ENCODE measurements at regions not wholly inside any gene's neighbourhood (a gene's known extent, or its start where the extent isn't known, plus 50 kb on each side); places are given as distances from the start of the nearest gene placed in this dataset.
A peak's percentile ranks its signal among the peaks of the same experiment; 100 is the strongest.

DNA sequence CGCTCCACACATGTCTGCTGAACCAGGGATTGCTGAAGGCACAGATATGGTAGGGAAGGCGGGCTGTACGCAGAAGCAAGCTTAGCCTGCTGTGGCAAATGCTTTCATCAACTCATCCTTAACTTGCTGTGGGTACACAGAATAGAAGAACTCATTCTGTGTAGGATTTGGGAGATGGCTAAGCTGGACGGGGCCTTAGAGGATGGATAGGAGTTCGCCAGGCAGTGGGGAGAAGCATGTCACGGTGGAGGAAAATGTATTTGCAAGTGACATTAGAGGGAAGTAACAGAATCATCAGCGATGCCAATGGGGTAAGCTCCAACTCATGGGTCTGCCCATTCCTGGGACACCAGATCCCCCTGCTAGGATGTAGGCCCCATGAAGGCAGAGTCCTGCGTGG lies 96.7 kb upstream of the SMIM21 start:
- no peaks in the 10 kb centered on the region for H3K4me1 ChIP-seq
- H3K4me3 Mint-ChIP-seq, result no peak overlapping the region
- no peak overlapping the region for H3K27ac ChIP-seq
- H4K20me1 ChIP-seq (ENCODE audit: low read depth), result no peaks in the 10 kb centered on the region
- no peaks in the 10 kb centered on the region for H3K79me2 ChIP-seq (ENCODE audit: low read depth)
- peaks cover 6% of the 10 kb centered on the region for H3K4me1 Mint-ChIP-seq
- no peak for DNase-seq (ENCODE audit: low spot score)
- no peaks in the 10 kb centered on the region for H3K9me3 ChIP-seq (ENCODE audit: low read depth)
- no peak overlapping the region for H3K4me3 ChIP-seq
- no peaks in the 10 kb centered on the region for H3F3A ChIP-seq (ENCODE audit: low read depth)
- no peaks in the 10 kb centered on the region for H3K36me3 ChIP-seq
- no peak for TF ChIP-seq EZH2phosphoT487 (IDR thresholded peaks at IDR 0.05)
- no peak overlapping the region for H3K4me2 ChIP-seq
- H3K27me3 ChIP-seq, result no peaks in the 10 kb centered on the region
- H3K9ac ChIP-seq, result no peak overlapping the region
- H3K36me3 Mint-ChIP-seq, result no peaks in the 10 kb centered on the region
- H3K9me3 Mint-ChIP-seq, result no peaks in the 10 kb centered on the region
- no peak overlapping the region for H3K27ac Mint-ChIP-seq
- no peak overlapping the region for H2AFZ ChIP-seq (replicated peaks)
- peaks cover 4% of the 10 kb centered on the region for H3K27me3 Mint-ChIP-seq (ENCODE audit: insufficient read depth, low read depth)

DNA sequence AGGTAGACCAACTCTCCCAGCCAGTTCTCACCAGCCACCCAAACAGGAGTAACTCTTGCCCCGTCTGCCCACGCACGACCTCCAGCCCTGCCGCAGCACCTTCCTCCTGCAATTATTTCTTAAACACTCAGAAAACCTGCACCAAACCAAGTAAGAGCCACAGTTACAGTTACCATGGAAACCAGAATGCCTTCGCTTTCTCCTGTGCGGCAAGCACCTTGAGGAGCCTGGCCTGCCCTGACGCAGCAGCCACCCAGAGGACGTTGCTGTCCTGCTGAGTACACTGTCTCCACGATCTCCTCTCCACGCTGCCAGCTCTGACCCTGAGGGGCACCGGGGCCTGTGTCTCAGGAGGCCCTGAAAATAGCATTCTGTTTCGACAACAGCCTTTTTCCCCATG lies 94.3 kb upstream of the SMIM21 start:
- peak; percentile 23 for DNase-seq (ENCODE audit: low spot score)

GRCh38 chr18:75518007-75518406 lies 90.5 kb upstream of the SMIM21 start:
- Mint-ChIP-seq H3K4me1 (peaks cover 6% of the 10 kb centered on the region), H3K27ac (no peak overlapping the region), H3K27me3 (ENCODE audit: insufficient read depth, low read depth) (peaks cover 2% of the 10 kb centered on the region), H3K4me3 (no peak overlapping the region), H3K9me3 (peaks cover 11% of the 10 kb centered on the region), H3K36me3 (no peaks in the 10 kb centered on the region)
- H3K4me1 ChIP-seq, result no peaks in the 10 kb centered on the region
- H3K9ac ChIP-seq, result no peak overlapping the region
- H3K9me3 ChIP-seq (ENCODE audit: low read depth), result no peaks in the 10 kb centered on the region
- H4K20me1 ChIP-seq (ENCODE audit: low read depth), result no peaks in the 10 kb centered on the region
- H3K27me3 ChIP-seq, result no peaks in the 10 kb centered on the region
- H3K4me2 ChIP-seq, result no peak overlapping the region
- DNase-seq (ENCODE audit: low spot score), result no peak
- no peaks in the 10 kb centered on the region for H3K79me2 ChIP-seq (ENCODE audit: low read depth)
- H3K36me3 ChIP-seq, result no peaks in the 10 kb centered on the region
- H2AFZ ChIP-seq (replicated peaks), result no peak overlapping the region
- no peaks in the 10 kb centered on the region for H3F3A ChIP-seq (ENCODE audit: low read depth)
- H3K4me3 ChIP-seq, result no peak overlapping the region
- H3K27ac ChIP-seq, result no peak overlapping the region
- TF ChIP-seq EZH2 (IDR thresholded peaks at IDR 0.05), result no peak
- TF ChIP-seq EZH2phosphoT487 (IDR thresholded peaks at IDR 0.05), result no peak
- TF ChIP-seq CTCF (IDR thresholded peaks at IDR 0.05), result no peak

More for the DNA sequence above, 94.3 kb upstream of the SMIM21 start:
- Histone ChIP-seq H3K4me3 (no peak overlapping the region), H3K36me3 (no peaks in the 10 kb centered on the region), H2AFZ (replicated peaks) (no peak overlapping the region), H3K9ac (no peak overlapping the region), H3K27ac (no peak overlapping the region), H3K4me1 (no peaks in the 10 kb centered on the region), H3F3A (ENCODE audit: low read depth) (no peaks in the 10 kb centered on the region), H4K20me1 (ENCODE audit: low read depth) (no peaks in the 10 kb centered on the region), H3K9me3 (ENCODE audit: low read depth) (no peaks in the 10 kb centered on the region), H3K27me3 (no peaks in the 10 kb centered on the region), H3K4me2 (no peak overlapping the region), H3K79me2 (ENCODE audit: low read depth) (no peaks in the 10 kb centered on the region)
- TF ChIP-seq EZH2 (IDR thresholded peaks at IDR 0.05) (no peak), EZH2phosphoT487 (IDR thresholded peaks at IDR 0.05) (no peak), CTCF (IDR thresholded peaks at IDR 0.05) (no peak)
- Mint-ChIP-seq H3K27me3 (ENCODE audit: insufficient read depth, low read depth) (no peaks in the 10 kb centered on the region), H3K4me3 (no peak overlapping the region), H3K36me3 (no peaks in the 10 kb centered on the region), H3K27ac (no peak overlapping the region), H3K9me3 (no peaks in the 10 kb centered on the region), H3K4me1 (peaks cover 6% of the 10 kb centered on the region)

GRCh38 chr18:75517286-75517685 lies 89.8 kb upstream of the SMIM21 start:
- H3K4me3 ChIP-seq, result no peak overlapping the region
- H4K20me1 ChIP-seq (ENCODE audit: low read depth), result no peaks in the 10 kb centered on the region
- H3K27ac Mint-ChIP-seq, result no peak overlapping the region
- H3K9me3 ChIP-seq (ENCODE audit: low read depth), result no peaks in the 10 kb centered on the region
- H3K36me3 Mint-ChIP-seq, result no peaks in the 10 kb centered on the region
- H3K79me2 ChIP-seq (ENCODE audit: low read depth), result no peaks in the 10 kb centered on the region
- H3K4me3 Mint-ChIP-seq, result no peak overlapping the region
- no peak for DNase-seq (ENCODE audit: low spot score)
- H3K9me3 Mint-ChIP-seq, result peaks cover 18% of the 10 kb centered on the region
- H3K27me3 Mint-ChIP-seq (ENCODE audit: insufficient read depth, low read depth), result peaks cover 2% of the 10 kb centered on the region
- H3K27ac ChIP-seq, result no peak overlapping the region
- H3K4me1 Mint-ChIP-seq, result peaks cover 6% of the 10 kb centered on the region
- TF ChIP-seq EZH2 (IDR thresholded peaks at IDR 0.05), result no peak
- TF ChIP-seq CTCF (IDR thresholded peaks at IDR 0.05), result no peak
- TF ChIP-seq EZH2phosphoT487 (IDR thresholded peaks at IDR 0.05), result no peak
- no peak overlapping the region for H3K9ac ChIP-seq
- no peaks in the 10 kb centered on the region for H3K27me3 ChIP-seq
- no peaks in the 10 kb centered on the region for H3K4me1 ChIP-seq
- H3K36me3 ChIP-seq, result no peaks in the 10 kb centered on the region
- H3K4me2 ChIP-seq, result no peak overlapping the region
- no peak overlapping the region for H2AFZ ChIP-seq (replicated peaks)
- H3F3A ChIP-seq (ENCODE audit: low read depth), result no peaks in the 10 kb centered on the region
